HCT116 (cell line): ENCODE measurements at regions not wholly inside any gene's neighbourhood (a gene's known extent, or its start where the extent isn't known, plus 50 kb on each side); places are given as distances from the start of the nearest gene placed in this dataset.

Source experiments
- ATAC-seq: fragments of 200-7000 bp; cut with Tn5 transposase; 2 replicates; pipeline ENCODE4 v1.9.1; 2020; ENCODE audit warnings: mild to moderate bottlenecking, moderate library complexity
- BruUV-seq: library from RNA; stranded (reverse); fragments of 400-500 nt; replicated peaks from 2 replicates; lab custom pipeline; 2021; lab: Mats Ljungman, UMichigan
- CTCF ChIA-PET: fragments of 300-600 bp; sonication (Branson Sonifier 250); formaldehyde crosslinking; loops from one replicate; lab custom pipeline; 2021; ENCODE audit warnings: antibody characterized with exemption; lab: Charles Lee
- POLR2A ChIA-PET: fragments of 300-600, 350-600 bp; sonication (Branson Sonifier 250); formaldehyde crosslinking; loops from one replicate; lab custom pipeline; 2021; ENCODE audit warnings: antibody characterized with exemption; lab: Charles Lee
- RAD21 ChIA-PET, 2 experiments: fragments of 300-600 bp; sonication (Branson Sonifier 250); formaldehyde crosslinking; loops; one replicate each; lab custom pipeline; 2023; ENCODE audit warnings: low total read pairs in 2 of 2; ENCODE audit not compliant: uncharacterized antibody in 2 of 2, unreplicated experiment in 2 of 2, low non-redundant PET in 1 of 2; lab: Charles Lee
- DNase-seq: peaks from one replicate; pipeline ENCODE4 v3.0.0-alpha.2; 2010; ENCODE audit warnings: low read depth, low spot score
- H2AFZ ChIP-seq: fragments of 200-600 bp; shearing (Covaris generic), sonication (generic); 2 replicates; pipeline ENCODE4 v1.6.1; 2017; ENCODE audit warnings: low read depth, mixed run types, mixed read lengths, antibody characterized with exemption, low read length; ENCODE audit not compliant: poor library complexity, severe bottlenecking
- H3K27ac ChIP-seq: 2 replicates; pipeline ENCODE4 v1.5.1; 2012; ENCODE audit warnings: low read depth, low read length
- H3K27me3 ChIP-seq: fragments of 200-600 bp; sonication (generic); 2 replicates; pipeline ENCODE4 v1.6.1; 2016; ENCODE audit warnings: mixed run types, low read length, mixed read lengths; ENCODE audit not compliant: insufficient read depth
- H3K36me3 ChIP-seq, 2 experiments: fragments of 200-500 bp in 1 of 2; fragments of 200-600 bp in 1 of 2; sonication (Bioruptor generic) in 1 of 2; sonication (generic) in 1 of 2; 2 replicates each; pipeline versions ENCODE4 v1.5.1 to v1.6.1; 2014 to 2016; ENCODE audit warnings: low read length in 2 of 2, inconsistent platforms in 1 of 2, mixed read lengths in 1 of 2, mixed run types in 1 of 2; ENCODE audit not compliant: insufficient read depth in 2 of 2, control insufficient read depth in 1 of 2
- H3K4me1 ChIP-seq, 2 experiments: fragments of 200-600 bp in 1 of 2; sonication (generic) in 1 of 2; 2 replicates each; pipeline versions ENCODE4 v1.5.1 to v1.6.1; 2012 to 2017; ENCODE audit warnings: low read length in 2 of 2, inconsistent platforms in 1 of 2, mild to moderate bottlenecking in 1 of 2, mixed read lengths in 1 of 2, mixed run types in 1 of 2, moderate library complexity in 1 of 2; ENCODE audit not compliant: insufficient read depth in 2 of 2, control insufficient read depth in 1 of 2
- H3K4me2 ChIP-seq: fragments of 200-600 bp; sonication (generic); 2 replicates; pipeline ENCODE4 v1.6.1; 2017; ENCODE audit warnings: mixed run types, low read length, mixed read lengths
- H3K4me3 ChIP-seq, 2 experiments: fragments of 200-600 bp in 1 of 2; sonication (generic) in 1 of 2; replicated peaks in 1 of 2; 2 replicates each; pipeline ENCODE4 v1.5.1; 2011 to 2016; ENCODE audit warnings: low read length in 2 of 2, control low read depth in 1 of 2, low read depth in 1 of 2, mild to moderate bottlenecking in 1 of 2, mixed read lengths in 1 of 2, mixed run types in 1 of 2
- H3K79me2 ChIP-seq: fragments of 200-600 bp; sonication (generic); 2 replicates; pipeline ENCODE4 v1.6.1; 2017; ENCODE audit warnings: mild to moderate bottlenecking, mixed run types, low read length, moderate library complexity, mixed read lengths; ENCODE audit not compliant: insufficient read depth
- H3K9ac ChIP-seq: fragments of 200-600 bp; sonication (generic); 2 replicates; pipeline ENCODE4 v1.6.1; 2016; ENCODE audit warnings: low read length, mixed read lengths
- H3K9me2 ChIP-seq: fragments of 200-600 bp; sonication (generic), shearing (Covaris generic); 2 replicates; pipeline ENCODE4 v1.6.1; 2017; ENCODE audit warnings: mixed run types, mild to moderate bottlenecking, moderate library complexity; ENCODE audit not compliant: insufficient read depth
- H3K9me3 ChIP-seq, 2 experiments: fragments of 200-500 bp in 1 of 2; fragments of 200-600 bp in 1 of 2; sonication (Bioruptor generic) in 1 of 2; sonication (generic) in 1 of 2; 2 replicates each; pipeline ENCODE4 v1.6.1; 2014 to 2017; ENCODE audit warnings: low read length in 2 of 2, mixed read lengths in 2 of 2, inconsistent platforms in 1 of 2, low read depth in 1 of 2, mild to moderate bottlenecking in 1 of 2, mixed run types in 1 of 2, moderate library complexity in 1 of 2; ENCODE audit not compliant: control insufficient read depth in 1 of 2, insufficient read depth in 1 of 2
- H4K20me1 ChIP-seq: fragments of 200-600 bp; sonication (generic), shearing (Covaris generic); 2 replicates; pipeline ENCODE4 v1.6.1; 2017; ENCODE audit warnings: mixed run types, mild to moderate bottlenecking, moderate library complexity; ENCODE audit not compliant: insufficient read depth
- CEBPB ChIP-seq: IDR thresholded peaks from 2 replicates; pipeline ENCODE4 v1.6.1; 2012; ENCODE audit warnings: low read depth
- EGR1 ChIP-seq: IDR thresholded peaks from 2 replicates; pipeline ENCODE4 v1.6.1; 2012; ENCODE audit warnings: low read depth
- ELF1 ChIP-seq: IDR thresholded peaks from 2 replicates; pipeline ENCODE4 v1.6.1; 2012; ENCODE audit warnings: low read depth, borderline replicate concordance
- EZH2 ChIP-seq: fragments of 200-600 bp; sonication (generic); IDR thresholded peaks from 2 replicates; pipeline ENCODE4 v1.6.1; 2017; ENCODE audit warnings: antibody characterized with exemption, mixed run types
- FOSL1 ChIP-seq: IDR thresholded peaks from 2 replicates; pipeline ENCODE4 v1.6.1; 2012; ENCODE audit warnings: low read depth
- JUND ChIP-seq: IDR thresholded peaks from 2 replicates; pipeline ENCODE4 v1.6.1; 2012
- RAD21 ChIP-seq: IDR thresholded peaks from 2 replicates; pipeline ENCODE4 v1.6.1; 2012; ENCODE audit warnings: low read depth, mild to moderate bottlenecking
- SIN3A ChIP-seq: IDR thresholded peaks from 2 replicates; pipeline ENCODE4 v1.6.1; 2012; ENCODE audit warnings: low read depth
- SP1 ChIP-seq: IDR thresholded peaks from 2 replicates; pipeline ENCODE4 v1.6.1; 2012; ENCODE audit warnings: low read depth
- SRF ChIP-seq: IDR thresholded peaks from 2 replicates; pipeline ENCODE4 v1.6.1; 2012; ENCODE audit warnings: low read depth
- TCF7L2 ChIP-seq: IDR thresholded peaks from 2 replicates; pipeline ENCODE4 v1.7.0; 2011; ENCODE audit warnings: borderline replicate concordance, inconsistent platforms; ENCODE audit not compliant: insufficient read depth, insufficient read length; ENCODE audit errors: extremely low read depth
- YY1 ChIP-seq: IDR thresholded peaks from 2 replicates; pipeline ENCODE4 v1.6.1; 2011; ENCODE audit warnings: low read length, low read depth, moderate library complexity, mild to moderate bottlenecking; ENCODE audit not compliant: insufficient replicate concordance; ENCODE audit errors: extremely low read depth
- intact Hi-C: fragments of 100-400 bp; cut with micrococcal nuclease; formaldehyde crosslinking; loops from 2 replicates; pipeline ENCODE4 v1.10.0; 2022
- TF ChIP-seq, protein P1 (sequence below): IDR thresholded peaks from 2 replicates; pipeline ENCODE4 v1.6.1; 2011; ENCODE audit warnings: mild to moderate bottlenecking, low read length, moderate library complexity; ENCODE audit not compliant: insufficient replicate concordance; ENCODE audit errors: extremely low read depth
- TF ChIP-seq, protein P2 (sequence below): IDR thresholded peaks from 2 replicates; pipeline ENCODE4 v1.6.1; 2012
- TF ChIP-seq, protein P3 (sequence below): IDR thresholded peaks from 2 replicates; pipeline ENCODE4 v1.6.1; 2012

DNA sequence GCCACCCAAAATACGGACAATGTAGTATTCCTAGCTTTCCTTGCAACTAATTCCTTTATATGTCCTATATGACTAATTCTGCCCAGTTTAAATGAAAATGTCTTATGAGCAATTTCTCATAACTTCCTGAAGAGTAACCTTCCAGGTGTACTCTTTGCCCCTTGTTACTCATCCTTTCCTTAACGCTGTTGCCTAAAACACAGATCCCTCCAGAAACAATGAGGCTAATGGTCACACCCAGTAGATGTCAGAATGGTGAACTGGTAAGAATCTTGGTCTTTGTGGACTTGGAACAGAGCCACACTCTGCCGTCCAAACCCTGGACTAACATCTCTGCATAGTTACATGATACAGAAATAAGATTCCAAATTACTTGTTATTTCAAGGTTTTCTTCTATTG lies 497.9 kb downstream of the IGSF11 start (continued):
- TF ChIP-seq, protein P1, sequence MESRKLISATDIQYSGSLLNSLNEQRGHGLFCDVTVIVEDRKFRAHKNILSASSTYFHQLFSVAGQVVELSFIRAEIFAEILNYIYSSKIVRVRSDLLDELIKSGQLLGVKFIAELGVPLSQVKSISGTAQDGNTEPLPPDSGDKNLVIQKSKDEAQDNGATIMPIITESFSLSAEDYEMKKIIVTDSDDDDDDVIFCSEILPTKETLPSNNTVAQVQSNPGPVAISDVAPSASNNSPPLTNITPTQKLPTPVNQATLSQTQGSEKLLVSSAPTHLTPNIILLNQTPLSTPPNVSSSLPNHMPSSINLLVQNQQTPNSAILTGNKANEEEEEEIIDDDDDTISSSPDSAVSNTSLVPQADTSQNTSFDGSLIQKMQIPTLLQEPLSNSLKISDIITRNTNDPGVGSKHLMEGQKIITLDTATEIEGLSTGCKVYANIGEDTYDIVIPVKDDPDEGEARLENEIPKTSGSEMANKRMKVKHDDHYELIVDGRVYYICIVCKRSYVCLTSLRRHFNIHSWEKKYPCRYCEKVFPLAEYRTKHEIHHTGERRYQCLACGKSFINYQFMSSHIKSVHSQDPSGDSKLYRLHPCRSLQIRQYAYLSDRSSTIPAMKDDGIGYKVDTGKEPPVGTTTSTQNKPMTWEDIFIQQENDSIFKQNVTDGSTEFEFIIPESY = no peak
- TF ChIP-seq EZH2 = no peak
- TF ChIP-seq ELF1 = 0 out of 2 replicates have a peak, but pooled peaks have one; percentile 13
- TF ChIP-seq, protein P2, sequence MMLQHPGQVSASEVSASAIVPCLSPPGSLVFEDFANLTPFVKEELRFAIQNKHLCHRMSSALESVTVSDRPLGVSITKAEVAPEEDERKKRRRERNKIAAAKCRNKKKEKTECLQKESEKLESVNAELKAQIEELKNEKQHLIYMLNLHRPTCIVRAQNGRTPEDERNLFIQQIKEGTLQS = no peak
- TF ChIP-seq YY1 = no peak
- TF ChIP-seq, protein P3, sequence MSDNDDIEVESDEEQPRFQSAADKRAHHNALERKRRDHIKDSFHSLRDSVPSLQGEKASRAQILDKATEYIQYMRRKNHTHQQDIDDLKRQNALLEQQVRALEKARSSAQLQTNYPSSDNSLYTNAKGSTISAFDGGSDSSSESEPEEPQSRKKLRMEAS = peak; percentile 41; the same call in 1 of the 2 replicates
- peak; percentile 72 for TF ChIP-seq JUND

DNA sequence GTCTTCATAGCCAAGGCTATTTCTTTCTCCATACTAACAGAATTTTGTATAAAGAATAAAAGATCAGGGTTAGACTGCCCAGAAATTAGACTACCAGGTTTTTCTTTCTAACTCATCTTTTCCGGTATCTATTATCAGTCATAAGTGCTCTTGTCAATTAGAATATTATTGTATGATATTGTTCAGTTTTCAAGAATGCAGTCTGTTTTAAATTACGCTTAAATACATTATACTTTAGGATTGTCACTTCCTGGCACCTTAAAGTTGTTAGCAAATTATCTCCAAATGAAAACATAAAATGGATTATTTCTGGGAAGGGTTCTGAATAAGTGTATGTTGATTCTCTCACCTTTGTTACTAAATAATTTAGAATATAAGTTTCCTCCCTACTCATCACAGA lies 497.2 kb downstream of the IGSF11 start:
- Histone ChIP-seq H3K79me2 (no peaks in the 10 kb centered on the region), H4K20me1 (no peaks in the 10 kb centered on the region)
- TF ChIP-seq YY1 (no peak), CEBPB (no peak), TCF7L2 (no peak), EGR1 (no peak), ELF1 (no peak), RAD21 (no peak), SP1 (no peak), FOSL1 (no peak), SRF (no peak), SIN3A (no peak)
- TF ChIP-seq, all 23 proteins: peak for 0
- ChIA-PET CTCF (no interaction called here), POLR2A (no interaction called here), RAD21 (no interaction called here)
- Histone ChIP-seq H3K27ac (no peak overlapping the region), H3K9ac (no peak overlapping the region), H3K9me2 (no peaks in the 10 kb centered on the region), H3K36me3 (no peaks in the 10 kb centered on the region), H3K27me3 (no peaks in the 10 kb centered on the region), H3K9me3 (no peaks in the 10 kb centered on the region), H3K4me3 (no peak overlapping the region), H3K4me1 (peaks cover 0 to 18% of the 10 kb centered on the region in 2 experiments; a peak in 2 of 4 replicates), H3K4me2 (peak overlapping the region; percentile 30; the same call in 1 of the 2 replicates), H2AFZ (no peak overlapping the region)
- intact Hi-C loops = no loop called here
- ATAC-seq (no peak), DNase-seq (no peak)
- no TSS peak for BruUV-seq
